ENCODE measurements at regions not wholly inside any gene's neighbourhood (a gene's known extent, or its start where the extent isn't known, plus 50 kb on each side); places are given as distances from the start of the nearest gene placed in this dataset.
"Not testable (repeated sequence)": the region's sequence is repeated elsewhere in the genome, so short reads cannot be mapped to it uniquely, and the experiment has no call there.

- no peak for DNase-seq
These were observed 186.2 kb upstream of the SVIL start for GRCh38 chr10:29820890-29821461.

- no peak for DNase-seq
These were observed 182.2 kb upstream of the SVIL start for GRCh38 chr10:29816801-29817558.

GRCh38 chr10:29815572-29815971 is 180.8 kb upstream of the SVIL start:
- DNase-seq = no peak

GRCh38 chr10:29811751-29812427 is 177.1 kb upstream of the SVIL start:
- no peak for DNase-seq

DNA sequence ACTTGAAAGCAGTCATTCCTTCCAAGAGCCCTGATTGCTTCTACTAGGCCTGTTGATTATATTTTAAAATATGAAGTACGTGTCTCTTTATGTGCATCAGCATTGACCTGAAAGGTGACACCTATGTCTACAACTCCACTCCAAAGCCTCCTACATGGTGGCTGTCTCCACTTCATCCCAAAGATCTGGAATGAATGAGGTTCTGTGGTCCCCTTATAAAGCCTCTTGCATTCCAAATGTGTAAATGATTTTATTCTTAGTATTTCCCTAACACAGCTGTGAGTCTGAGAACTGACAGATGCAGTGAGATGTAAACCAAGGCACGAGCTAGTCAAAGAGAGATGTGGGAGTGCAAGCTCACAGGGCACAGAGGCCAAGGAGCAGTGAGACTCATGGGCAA is 176.0 kb upstream of the SVIL start:
- no peak for DNase-seq

DNA sequence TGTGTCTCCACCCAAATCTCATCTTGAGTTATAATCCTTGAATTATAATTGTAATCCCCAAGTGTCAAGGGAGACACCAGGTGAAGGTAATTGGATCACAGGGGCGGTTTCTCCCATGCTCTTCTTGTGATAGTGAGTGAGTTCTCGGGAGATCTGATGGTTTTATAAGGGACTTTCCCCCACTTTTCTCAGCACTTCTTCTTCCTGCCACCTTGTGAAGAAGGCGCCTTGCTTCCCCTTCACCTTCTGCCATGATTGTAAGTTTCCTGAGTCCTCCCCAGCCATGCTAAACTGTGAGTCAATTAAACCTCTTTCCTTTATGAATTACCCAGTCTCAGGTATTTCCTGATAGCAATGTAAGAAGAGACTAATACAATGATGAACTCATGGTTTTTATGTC is 175.5 kb upstream of the SVIL start:
- not testable (repeated sequence) for DNase-seq

DNA sequence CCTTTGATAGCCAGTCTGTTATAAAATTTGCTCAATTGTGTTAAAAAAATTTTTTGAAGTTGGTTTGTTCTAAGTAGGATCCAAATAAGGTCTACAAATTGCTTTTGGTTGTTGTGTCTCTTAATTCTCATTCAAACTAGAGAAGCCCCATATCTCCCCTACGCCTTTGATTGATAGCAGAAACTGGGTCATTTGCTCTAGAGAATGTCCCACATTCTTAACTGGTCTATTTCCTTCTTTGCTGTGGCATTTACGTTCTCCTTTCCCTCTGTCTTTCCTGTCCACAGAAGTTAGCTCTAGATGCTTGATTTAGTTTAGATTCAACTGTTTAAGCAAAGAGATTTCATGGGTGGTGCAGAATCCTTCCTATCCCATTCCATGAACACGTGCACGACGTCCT is 174.6 kb upstream of the SVIL start:
- no peak for DNase-seq

GRCh38 chr10:29807163-29807806 is 172.5 kb upstream of the SVIL start:
- DNase-seq = no peak

- no peak for DNase-seq
These were observed 171.6 kb upstream of the SVIL start for GRCh38 chr10:29806350-29806788.

DNA sequence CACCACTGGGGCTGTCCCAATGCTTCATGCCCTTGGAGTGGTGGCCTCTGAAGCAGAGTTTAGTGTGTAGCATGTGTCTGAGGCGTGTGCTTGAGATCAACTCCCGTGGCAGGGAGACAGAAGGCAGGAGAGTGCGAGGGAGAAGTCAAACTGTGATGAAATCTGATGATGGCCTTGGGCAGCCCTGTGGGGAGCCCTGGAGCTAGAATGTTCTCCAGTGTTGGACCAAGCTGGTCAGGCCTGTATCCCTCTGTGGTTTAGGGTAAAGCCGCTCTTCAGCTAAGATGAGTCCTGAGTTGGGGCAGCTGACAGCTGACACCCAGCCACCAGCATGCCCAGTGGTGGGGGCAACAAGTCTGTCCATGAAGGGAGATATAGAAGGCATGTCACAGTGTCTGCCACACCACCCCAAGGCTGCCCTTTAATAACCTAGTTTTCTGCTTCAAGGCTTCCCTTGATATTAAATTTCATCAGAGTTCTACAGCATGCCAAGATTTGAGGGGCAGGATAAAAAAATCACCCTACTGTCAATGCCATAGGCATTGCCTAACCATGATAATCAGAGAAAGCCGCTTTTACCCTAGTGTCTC is 170.5 kb upstream of the SVIL start:
- DNase-seq = no peak

DNA sequence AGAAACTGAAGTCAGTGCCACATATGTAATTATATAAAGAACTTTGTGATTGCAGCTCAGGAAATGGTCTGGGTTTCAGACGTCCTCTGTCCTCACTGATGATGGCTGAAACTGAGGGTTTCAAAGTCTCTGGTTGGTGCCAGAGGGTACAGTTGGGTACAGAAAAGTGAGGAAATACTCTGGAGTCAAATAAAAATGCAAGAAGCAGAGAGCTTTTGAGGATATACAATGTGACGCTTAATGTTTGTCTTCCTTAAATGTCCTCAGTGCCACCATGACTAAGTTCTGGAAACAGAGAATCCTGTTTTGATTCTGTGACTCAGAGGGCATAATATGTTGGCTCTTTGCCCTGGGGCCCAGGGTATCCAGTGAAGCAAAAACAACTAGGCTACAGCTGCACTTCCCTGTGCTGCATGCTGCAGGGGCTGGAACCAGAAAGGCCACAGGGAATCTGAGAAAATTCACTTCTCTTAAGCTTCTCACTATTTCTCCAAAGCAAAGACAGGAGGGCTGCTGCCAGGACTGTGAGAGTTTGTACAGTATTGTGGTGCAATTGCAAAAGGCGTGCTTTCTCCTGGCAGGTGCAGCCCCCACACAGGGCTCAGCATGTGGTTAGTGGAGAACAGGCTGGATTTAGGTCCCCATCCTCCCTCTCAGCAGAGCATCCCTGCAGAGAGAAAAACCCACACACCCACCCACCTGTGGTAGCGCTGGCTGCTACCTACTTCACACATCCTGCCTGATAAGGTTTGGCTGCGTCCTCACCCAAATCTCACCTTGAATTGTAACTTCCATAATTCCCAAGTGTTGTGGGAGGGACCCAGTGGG is 169.5 kb upstream of the SVIL start:
- DNase-seq = no peak

GRCh38 chr10:29802171-29802570 is 167.4 kb upstream of the SVIL start:
- no peak for DNase-seq

- no peak for DNase-seq
These were observed 164.3 kb upstream of the SVIL start for GRCh38 chr10:29798921-29799690.

GRCh38 chr10:29797616-29798015 is 162.8 kb upstream of the SVIL start:
- DNase-seq = no peak

DNA sequence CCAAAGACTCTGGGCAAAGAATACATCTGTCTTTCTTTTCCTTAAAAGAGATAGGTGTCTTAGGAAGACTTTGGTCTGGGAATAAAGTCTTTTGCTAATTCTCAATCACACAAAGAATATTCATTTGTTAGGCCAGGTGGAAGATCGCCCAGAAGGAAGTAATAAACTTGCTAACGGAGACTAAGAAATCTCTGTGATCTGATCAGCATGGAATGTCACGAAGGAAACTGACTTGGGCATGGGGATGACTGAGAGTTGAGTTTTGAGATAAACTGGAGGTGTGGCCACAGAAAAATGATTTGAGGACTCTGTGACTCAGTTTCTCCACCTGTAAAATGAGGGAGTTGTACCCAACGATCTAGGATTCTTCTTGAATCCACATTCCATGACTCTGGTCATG is 161.1 kb upstream of the SVIL start:
- DNase-seq = no peak

GRCh38 chr10:29794776-29795611 is 160.2 kb upstream of the SVIL start:
- DNase-seq = no peak

GRCh38 chr10:29791773-29792172 is 157.0 kb upstream of the SVIL start:
- no peak for DNase-seq

DNA sequence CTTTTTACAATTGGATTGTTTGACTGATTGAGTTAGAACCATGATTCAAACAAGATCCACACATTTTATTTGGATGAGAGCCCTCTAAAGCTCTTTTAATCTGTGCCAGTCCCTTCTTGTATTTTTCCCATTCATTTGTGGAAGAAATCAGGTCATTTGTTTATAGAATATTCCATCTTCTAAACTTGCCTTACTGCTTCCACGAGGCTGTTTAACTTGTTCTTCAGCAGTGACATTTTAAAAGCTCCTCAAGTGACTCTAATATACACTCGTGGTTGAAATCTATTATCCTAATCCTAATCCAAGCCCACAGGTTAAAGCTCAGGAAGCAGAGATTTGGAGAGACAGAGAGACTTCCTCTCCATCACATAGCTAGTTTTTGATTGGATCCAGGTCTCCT is 155.4 kb upstream of the SVIL start:
- DNase-seq = no peak

DNA sequence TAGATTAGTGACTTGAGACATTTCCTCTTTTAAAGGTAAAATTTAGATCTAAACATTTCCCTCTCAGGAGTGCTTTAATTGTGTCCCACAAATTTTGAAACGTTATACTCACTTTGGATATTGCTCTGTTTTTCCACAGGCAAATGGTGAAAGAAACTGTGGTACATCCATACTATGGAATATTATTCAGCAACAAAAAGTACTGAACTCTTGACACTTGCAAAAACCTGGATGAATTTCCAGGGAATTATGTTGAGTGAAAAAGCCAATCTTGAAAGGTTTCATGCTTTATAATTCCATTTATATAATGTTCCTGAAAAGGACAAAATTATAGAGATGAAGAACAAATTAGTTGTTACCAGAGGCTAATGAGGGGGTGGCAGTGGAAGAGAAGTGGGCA is 153.3 kb upstream of the SVIL start:
- no peak for DNase-seq

- no peak for DNase-seq
These were observed 150.9 kb upstream of the SVIL start for GRCh38 chr10:29785701-29786100.
